ENCODE measurements at regions not wholly inside any gene's neighbourhood (a gene's known extent, or its start where the extent isn't known, plus 50 kb on each side); places are given as distances from the start of the nearest gene placed in this dataset.

DNA sequence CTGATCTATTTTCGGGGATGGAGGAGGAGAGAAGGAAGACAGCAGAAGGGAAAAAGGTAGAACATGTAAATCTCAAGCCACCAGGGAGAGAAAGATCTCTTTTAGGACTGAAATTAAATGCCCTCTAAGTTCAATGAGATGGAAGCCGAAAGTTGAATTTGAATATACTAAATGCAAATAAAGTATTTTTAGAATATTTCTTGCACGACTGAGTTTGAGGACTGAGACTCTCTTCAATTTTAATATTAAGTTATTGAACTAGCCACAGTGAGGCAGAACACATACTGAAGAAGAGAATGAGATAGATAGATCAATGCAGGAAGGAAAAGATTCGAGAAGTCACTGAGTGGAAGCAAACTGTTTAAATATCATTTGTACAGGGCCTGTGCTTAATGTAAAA is 399.9 kb upstream of the CBLB start:
- intact Hi-C loops (cut with DNase I), result no loop called here

DNA sequence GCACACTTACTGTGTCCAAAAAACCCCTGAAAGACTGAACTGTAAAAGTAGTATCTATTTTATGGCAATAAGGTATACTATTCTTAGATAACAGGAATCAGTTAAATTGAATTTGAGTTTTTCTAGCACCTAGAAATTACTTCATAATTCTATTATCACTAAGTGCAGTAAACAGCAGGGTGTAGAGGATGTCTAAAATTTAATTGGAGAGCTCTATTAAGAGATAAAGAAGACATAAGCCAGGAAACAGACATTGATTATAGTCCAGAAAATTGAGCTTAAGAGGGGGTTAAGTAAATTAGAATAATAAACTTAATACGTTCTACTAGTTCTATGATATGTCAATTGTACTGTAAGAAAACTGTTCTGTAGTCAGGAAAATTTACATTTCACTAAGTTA is 403.5 kb upstream of the CBLB start:
- DNase-seq (ENCODE audit: low spot score), result no peak
- intact Hi-C loops (cut with DNase I), result no loop called here

More for the DNA sequence above, 399.9 kb upstream of the CBLB start:
- DNase-seq (ENCODE audit: low spot score), result no peak

DNA sequence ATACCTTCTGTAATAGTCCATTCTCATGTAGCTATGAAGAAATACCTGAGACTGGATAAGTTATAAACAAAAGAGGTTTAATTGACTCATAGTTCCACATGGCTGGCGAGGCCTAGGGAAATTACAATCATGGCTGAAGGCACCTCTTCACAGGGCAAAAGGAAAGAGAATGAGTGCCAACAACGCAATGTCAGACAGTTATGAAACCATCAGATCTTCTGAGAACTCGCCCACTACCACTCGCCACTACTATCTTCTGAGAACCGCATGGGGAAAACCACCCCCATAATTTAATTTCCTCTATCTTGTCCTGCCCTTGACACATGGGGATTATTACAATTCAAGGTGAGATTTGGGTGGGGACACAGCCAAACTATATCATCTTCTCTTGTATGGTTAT is 406.8 kb upstream of the CBLB start:
- DNase-seq (ENCODE audit: low spot score), result no peak
- intact Hi-C loops (cut with DNase I), result no loop called here

DNA sequence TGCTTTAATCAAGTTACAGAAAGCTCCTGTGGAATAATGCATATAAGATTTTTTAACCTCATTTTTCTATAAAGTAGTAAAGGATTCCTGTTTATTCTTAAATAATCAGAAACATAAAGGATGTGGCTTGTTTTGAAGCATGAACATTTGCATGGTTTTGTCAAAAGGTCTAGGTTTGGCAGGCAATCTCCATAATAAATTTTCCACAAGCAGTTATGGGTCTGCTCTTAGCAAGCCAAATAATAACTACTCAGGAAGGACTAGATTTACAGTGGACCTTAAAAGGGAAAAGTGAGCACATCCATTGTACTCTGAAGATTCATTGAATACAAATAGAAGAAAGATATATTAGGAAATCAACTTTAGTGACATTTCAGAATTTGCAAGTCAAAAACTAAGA is 407.3 kb upstream of the CBLB start:
- no peak for DNase-seq (ENCODE audit: low spot score)
- intact Hi-C loops (cut with DNase I), result no loop called here

DNA sequence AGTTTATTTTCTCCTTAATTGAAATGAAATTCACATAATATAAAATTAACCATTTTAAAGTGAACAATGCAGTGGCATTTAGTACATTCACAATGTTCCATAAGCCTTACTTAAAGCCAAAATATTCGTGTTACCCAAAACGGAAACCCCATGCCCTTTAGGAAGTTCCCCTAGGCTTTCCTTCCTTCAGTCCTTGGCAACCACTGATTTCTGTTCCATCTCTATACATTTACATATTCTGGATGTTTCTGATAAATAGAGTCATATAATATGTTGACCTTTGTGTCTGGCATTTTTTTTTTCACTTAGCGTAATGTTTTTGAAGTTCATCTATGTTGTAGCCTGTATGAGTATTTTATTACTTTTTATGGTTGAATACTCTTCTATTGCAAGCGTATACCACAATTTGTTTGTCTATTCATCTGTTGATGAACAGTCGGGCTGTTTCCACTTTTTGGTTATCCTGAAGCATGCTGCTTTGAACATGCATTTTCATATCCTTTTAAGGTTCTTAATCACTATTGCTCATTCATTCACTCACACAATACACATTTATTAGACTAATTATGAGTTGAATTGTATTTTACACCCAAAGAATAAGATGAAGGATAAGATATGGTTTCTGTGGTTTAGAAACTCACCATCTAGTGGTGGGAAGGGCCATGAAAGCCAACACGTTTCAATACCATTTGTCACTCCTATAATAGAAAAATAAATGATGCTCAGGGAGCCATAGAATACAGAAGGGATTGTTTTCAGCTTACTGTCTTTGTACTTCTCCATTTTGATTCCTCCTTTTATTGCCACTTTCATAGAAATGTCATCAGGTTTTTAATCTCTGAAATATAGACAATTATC is 408.2 kb upstream of the CBLB start:
- DNase-seq (ENCODE audit: low spot score), result no peak
- intact Hi-C loops (cut with DNase I), result no loop called here

DNA sequence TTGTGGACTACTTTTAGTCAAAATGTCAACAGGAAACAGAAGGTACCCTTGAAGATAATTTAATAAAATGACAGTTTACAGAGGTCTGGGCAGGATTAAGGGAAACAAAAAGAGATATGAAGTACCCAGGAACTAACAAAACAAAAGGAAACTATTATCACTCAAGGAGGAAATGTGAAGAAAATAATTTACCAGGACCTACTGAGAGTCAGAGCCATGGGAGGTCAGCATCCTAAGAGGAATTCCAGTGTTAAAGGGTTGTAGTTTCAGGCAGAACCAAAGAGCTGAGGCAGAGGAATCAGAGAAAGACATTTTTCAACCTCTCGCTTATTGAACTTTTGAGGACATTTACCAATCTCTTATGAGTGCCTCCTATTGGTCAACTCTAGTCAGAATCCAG is 408.9 kb upstream of the CBLB start:
- intact Hi-C loops (cut with DNase I), result no loop called here
- DNase-seq (ENCODE audit: low spot score), result no peak

DNA sequence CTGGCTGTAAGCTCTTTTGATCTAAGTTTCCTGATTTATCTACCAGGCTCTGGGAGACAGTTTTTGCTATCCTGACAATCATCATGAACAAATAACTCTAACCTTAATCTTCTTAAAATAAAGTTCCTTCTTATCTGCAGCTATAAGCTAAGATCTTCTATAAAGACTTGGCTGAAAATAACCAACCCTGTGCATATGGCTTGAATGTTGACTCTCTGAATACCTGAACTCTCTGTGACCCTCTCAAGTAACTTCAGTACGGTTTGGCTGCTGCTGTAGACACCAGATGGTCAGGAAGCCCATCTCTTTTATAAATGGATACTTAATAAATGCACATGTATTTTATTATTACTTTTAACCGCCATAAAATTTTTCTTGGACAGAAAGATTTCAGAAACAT is 412.4 kb upstream of the CBLB start:
- intact Hi-C loops (cut with DNase I), result no loop called here

DNA sequence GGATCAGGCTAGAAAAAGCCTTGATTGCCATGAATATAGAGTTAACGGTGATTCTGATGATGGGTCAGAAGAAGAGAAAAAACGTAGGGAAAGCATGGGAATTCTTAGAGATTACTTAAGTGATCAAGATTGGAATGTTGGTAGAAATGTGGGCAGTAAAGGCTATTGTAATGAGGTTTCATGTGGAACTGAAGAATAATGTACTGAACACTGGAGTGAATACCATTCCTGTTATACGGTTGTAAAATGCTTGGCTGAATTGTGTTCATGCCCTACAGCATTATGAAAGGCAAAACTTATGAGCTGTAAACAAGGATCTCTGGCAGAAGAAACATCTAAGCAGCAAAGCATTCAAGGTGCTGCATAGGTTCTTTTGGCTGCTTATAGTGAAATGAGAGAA is 414.1 kb upstream of the CBLB start:
- intact Hi-C loops (cut with DNase I), result no loop called here
- no peak for DNase-seq (ENCODE audit: low spot score)

More for the DNA sequence above, 412.4 kb upstream of the CBLB start:
- no peak for DNase-seq (ENCODE audit: low spot score)

DNA sequence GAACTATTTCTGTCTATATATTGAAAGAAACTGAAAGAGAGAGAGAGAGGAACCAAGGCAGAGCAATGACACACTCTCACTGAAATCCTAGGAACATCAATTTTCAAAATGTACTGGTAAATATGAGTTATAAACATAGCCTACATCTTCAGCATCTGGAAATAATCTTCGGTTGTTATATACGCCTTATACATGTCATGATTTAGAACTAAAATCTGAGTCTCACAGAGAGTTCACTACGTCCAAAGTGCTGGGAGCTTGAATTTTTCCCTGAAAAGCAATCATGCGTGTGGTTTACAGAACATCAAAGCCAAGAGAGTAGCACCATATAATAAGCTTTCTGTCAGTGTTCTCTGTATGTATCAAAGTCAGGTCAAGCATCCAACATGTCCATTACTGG is 420.0 kb upstream of the CBLB start:
- DNase-seq (ENCODE audit: low spot score), result no peak
- intact Hi-C loops (cut with DNase I), result no loop called here

DNA sequence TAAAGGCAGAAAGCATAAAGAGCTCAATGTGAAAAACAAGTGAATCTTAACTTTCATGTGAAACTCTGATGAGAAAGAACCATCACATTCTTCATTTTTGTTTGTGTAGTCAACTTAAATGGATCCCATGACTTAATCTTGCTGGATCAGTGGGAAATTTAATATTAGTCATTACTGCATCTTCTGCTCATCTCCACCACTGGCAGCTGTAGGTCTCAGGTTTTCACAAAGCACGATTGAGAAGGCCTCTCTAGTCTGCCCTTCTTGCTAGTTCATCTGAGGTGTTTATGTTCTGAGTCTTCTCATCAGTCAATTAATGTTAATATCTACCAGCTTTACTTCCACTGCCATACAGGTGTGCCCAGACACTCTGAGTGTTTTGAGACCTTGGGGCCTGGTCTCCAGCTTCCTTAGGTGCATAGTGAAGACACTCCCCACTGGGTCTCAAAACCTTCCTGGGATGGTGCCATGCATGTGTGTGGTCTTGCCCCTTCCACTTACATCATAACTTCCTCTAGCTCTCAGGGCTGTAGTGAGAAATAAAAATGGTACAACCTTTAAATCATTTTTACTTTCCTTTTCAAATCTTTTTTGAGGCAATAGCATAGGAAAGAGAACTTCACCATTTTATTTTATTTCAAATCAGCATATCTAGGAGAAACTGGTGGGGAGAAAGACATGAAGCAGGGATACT is 421.6 kb upstream of the CBLB start:
- intact Hi-C loops (cut with DNase I), result no loop called here
- no peak for DNase-seq (ENCODE audit: low spot score)

DNA sequence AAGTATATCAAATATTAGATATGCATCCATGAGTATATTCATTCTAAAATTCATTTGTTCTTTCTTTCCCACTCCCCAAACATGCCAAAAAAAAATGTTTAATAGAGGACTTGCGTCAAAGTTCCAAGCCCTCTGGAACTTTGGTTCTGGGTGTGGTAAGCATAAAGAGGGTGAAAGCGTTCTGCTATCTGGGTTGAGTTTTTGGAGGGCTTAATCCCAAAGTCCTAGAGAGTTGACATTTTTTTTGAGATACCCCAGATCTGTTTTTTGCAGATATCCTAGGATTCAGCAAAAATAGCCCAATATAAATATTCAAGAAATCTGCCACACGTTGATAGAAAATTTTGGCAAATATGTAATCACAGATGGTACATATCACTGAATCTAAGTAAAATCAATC is 424.3 kb upstream of the CBLB start:
- no peak for DNase-seq (ENCODE audit: low spot score)
- intact Hi-C loops (cut with DNase I), result no loop called here

DNA sequence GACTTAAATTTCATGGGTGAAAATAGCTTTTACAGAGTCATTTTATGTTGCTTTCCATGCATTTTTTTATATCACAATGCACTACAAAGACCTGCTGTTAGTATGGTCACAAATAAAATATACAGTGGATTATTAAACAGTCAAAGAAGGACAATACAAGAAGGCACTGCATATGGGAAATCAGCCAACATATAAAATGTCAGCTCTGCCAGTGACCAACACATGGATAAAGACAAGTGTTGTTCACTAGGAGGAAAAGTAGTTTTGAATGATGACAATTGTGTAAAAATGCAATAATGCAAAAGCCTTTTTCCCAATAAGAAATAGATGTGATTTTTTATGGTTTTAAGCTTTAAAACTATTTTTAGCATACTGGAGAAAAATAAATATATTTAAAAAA is 425.3 kb upstream of the CBLB start:
- intact Hi-C loops (cut with DNase I), result no loop called here
- DNase-seq (ENCODE audit: low spot score), result no peak

DNA sequence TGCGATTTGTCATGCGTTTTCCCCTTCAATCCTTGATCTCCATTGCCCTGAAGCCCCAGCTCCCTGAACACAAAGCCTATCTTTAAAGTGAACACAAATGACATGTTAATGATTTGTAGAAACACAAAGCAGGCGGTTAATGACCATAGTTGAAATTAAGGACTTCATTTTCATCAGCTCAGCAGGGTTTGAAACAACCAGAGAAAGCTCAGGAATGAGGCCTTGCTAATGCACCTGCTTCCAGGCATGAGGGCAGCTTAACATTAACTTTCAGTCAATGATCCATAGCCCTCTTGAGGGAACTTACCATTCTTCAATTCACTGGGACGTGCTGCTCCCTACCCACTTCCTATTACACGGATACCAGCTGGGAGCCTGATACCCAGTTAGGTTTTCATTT is 427.2 kb upstream of the CBLB start:
- DNase-seq (ENCODE audit: low spot score), result no peak
- intact Hi-C loops (cut with DNase I), result no loop called here

DNA sequence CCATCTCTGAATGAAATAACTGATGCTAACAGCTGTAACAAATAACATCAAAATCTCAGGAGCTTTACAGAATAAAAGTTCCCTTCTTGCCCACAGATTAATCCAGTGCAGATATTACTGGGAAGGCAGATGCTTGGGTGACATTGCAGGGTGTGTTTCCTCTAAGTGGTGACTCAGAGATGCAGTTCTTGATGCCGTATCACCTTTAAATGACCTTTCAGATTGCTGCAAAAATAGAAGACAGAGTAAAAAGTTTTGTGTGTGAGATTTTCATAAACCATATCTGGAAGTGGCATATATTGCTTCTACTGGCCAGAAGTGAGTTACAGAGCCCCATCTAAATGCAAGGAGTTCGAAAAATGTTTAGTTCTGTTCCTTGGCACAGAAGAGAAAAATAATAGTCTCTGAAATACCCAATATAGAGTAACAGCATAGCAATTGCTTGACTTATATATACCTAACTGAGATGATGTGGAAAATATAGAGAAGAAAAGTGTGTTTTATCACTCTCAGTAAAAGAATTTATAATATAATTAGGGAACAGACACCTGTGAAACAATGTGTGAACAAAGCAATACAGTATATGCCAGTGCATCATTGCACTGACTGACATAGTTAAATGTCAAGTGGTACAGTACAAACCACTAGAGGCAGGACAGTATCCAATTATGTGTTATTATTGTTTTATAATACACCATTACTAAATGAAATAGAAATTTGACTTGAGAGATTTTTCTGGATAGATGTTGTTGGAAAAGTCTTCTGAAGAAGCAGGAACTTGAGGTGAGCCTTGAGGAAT is 430.7 kb upstream of the CBLB start:
- DNase-seq (ENCODE audit: low spot score), result no peak
- intact Hi-C loops (cut with DNase I), result no loop called here

DNA sequence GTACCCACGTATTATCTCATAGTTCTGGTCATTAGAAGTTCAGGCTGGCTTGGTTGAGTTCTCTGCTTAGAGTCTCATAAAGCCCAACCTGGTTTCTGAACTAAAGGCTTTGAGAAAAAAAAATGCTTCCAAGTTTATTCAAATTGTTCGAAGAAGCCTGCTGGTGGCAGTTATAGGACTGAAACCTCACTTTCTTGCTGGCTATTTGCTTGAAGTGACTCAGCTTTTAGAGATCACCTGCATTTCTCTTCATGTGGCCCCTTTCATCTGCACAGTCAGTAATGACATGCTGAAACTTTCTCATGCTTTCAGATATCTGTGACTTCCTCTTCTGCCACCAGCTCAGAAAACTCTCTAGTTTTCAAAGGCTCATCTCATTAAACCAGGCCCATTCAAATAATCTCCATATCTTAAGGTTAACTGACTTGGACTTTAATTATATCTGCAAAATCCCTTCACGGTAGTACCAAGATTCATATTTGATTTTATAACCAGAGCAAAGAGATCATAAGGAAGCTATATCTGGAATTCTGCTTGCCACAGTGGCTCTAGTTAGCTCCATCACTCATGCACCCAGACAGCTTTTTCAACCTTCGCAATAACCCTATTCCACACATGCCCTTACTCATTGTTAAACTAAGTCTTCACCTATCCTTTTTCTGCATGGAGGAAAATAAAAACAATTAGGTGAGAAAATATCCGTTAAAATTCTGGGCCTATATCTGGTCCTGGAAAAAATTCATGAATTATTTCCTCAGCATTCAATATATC is 433.8 kb upstream of the CBLB start:
- no peak for DNase-seq (ENCODE audit: low spot score)
- intact Hi-C loops (cut with DNase I), result no loop called here

DNA sequence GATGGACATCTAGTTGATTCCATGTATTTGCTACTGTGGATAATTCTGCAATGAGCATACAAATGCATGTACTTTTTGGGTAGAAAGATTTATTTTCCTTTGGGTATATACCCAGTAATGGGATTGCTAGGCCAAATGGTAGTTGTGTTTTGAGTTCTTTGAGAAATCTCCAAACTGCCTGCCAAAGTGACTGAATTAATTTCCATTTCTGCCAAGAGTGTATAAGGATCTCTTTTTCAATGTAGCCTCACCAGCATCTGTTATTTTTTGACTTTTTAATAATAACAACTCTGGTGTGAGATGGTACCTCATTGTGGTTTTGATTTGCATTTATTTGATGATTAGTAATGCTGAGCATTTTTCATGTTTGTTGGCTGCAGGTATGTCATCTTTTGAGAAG is 435.0 kb upstream of the CBLB start:
- intact Hi-C loops (cut with DNase I), result no loop called here
- no peak for DNase-seq (ENCODE audit: low spot score)

DNA sequence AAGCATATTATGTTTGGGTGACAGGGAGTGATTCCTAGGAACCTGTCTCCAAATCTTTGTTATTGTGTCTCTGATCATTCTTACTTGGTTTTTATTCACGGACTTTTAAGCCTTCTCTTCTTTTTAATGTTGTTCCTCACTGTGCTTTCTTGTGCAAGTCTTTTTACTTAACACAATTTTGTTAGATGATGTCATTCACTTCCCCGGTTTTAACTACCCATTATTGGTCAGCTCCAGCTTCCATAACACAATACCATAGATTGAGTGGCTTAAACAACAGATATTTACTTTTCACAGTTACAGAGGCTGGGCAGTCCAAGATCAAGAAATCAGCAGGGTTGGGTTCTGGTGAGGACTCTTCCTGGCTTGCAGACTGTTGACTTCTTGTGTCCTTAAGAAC is 436.3 kb upstream of the CBLB start:
- DNase-seq (ENCODE audit: low spot score), result no peak

DNA sequence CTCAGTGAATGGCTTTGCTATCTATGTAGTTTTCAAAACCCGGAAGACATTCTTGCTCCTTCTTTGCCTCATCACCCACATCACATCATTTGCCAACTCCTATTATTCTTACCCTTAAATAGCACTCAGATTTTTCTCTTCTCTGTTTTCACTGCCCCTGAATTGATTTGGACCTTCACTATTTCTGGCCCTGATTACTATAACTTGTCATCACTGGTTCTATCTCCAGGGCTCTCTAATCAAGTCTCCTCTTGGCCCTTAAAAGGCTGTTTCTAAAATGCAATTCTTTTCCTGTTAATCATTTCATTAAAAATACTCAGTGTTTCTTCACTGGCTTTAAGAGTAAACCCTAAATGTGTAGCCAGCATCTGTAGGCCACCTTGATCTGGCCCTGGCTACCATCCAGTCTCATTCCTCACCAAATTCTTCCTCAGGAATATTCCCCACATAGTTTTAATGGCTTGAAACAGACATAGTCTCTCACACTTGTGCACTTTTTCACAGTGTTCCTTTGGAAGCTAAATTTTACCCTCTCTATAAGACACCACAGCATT is 437.1 kb upstream of the CBLB start:
- no peak for DNase-seq (ENCODE audit: low spot score)
- intact Hi-C loops (cut with DNase I), result no loop called here

More for the DNA sequence above, 436.3 kb upstream of the CBLB start:
- intact Hi-C loops (cut with DNase I), result no loop called here

DNA sequence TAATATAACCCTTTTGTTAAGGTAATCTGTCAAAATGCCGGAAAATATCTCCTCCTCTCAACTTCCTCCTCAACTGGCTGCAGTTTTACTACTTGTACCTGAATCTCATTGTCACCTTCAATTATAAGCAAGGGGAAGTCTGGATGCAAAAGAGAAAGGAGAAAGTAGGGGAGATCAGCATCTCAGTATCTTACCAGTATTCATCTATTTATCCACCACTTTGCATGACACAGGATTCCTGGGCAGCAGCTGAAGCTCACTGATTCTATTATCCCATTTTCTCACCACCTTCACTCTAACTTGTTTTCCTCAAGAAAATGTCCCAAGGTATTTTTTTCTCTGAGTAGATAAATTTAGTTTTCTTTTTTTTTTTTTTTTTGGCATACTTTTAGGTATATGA is 440.5 kb upstream of the CBLB start:
- intact Hi-C loops (cut with DNase I), result no loop called here
- DNase-seq (ENCODE audit: low spot score), result no peak

Measured in cardiac septum (tissue), 1 donor.